ENCODE measurements at regions not wholly inside any gene's neighbourhood (a gene's known extent, or its start where the extent isn't known, plus 50 kb on each side); places are given as distances from the start of the nearest gene placed in this dataset.

- Mint-ChIP-seq H3K36me3 (ENCODE audit: low read depth) (no peaks in the 10 kb centered on the region), H3K27me3 (peaks cover 34% of the 10 kb centered on the region), H3K9me3 (no peaks in the 10 kb centered on the region), H3K4me1 (no peaks in the 10 kb centered on the region), H3K27ac (no peak overlapping the region), H3K4me3 (no peak overlapping the region)
- intact Hi-C loops (cut with micrococcal nuclease) = no loop called here
- POLR2A ChIA-PET = no interaction called here
- no peak for ATAC-seq (ENCODE audit: low read depth)
- TF ChIP-seq CTCF (IDR thresholded peaks at IDR 0.05) = no peak
- CTCF ChIA-PET = no interaction called here
- DNase-seq = no peak
Observed at GRCh38 chr2:120871016-120871635, 135.5 kb downstream of the GLI2 start.

GRCh38 chr2:120871881-120872620 is 136.4 kb downstream of the GLI2 start:
- Mint-ChIP-seq H3K9me3 (no peaks in the 10 kb centered on the region), H3K4me1 (no peaks in the 10 kb centered on the region), H3K4me3 (no peak overlapping the region), H3K27ac (no peak overlapping the region), H3K27me3 (peaks cover 26% of the 10 kb centered on the region), H3K36me3 (ENCODE audit: low read depth) (no peaks in the 10 kb centered on the region)
- ChIA-PET POLR2A (no interaction called here), CTCF (no interaction called here)
- intact Hi-C loops (cut with micrococcal nuclease) = no loop called here
- DNase-seq (no peak), ATAC-seq (ENCODE audit: low read depth) (no peak)
- no peak for TF ChIP-seq CTCF (IDR thresholded peaks at IDR 0.05)

GRCh38 chr2:120873958-120874887 is 138.6 kb downstream of the GLI2 start:
- Mint-ChIP-seq H3K4me3 (no peak overlapping the region), H3K36me3 (ENCODE audit: low read depth) (no peaks in the 10 kb centered on the region), H3K9me3 (no peaks in the 10 kb centered on the region), H3K27me3 (peaks cover 14% of the 10 kb centered on the region), H3K4me1 (no peaks in the 10 kb centered on the region), H3K27ac (no peak overlapping the region)
- DNase-seq (no peak), ATAC-seq (ENCODE audit: low read depth) (no peak)
- intact Hi-C loops (cut with micrococcal nuclease) = no loop called here
- POLR2A ChIA-PET = no interaction called here
- no peak for TF ChIP-seq CTCF (IDR thresholded peaks at IDR 0.05)
- CTCF ChIA-PET = no interaction called here

GRCh38 chr2:120874888-120875275 is 139.2 kb downstream of the GLI2 start:
- no peak for ATAC-seq (ENCODE audit: low read depth)
- DNase-seq = no peak
- Mint-ChIP-seq H3K36me3 (ENCODE audit: low read depth) (no peaks in the 10 kb centered on the region), H3K27me3 (peaks cover 10% of the 10 kb centered on the region), H3K27ac (no peak overlapping the region), H3K4me3 (no peak overlapping the region), H3K4me1 (no peaks in the 10 kb centered on the region), H3K9me3 (no peaks in the 10 kb centered on the region)
- CTCF ChIA-PET = no interaction called here
- intact Hi-C loops (cut with micrococcal nuclease) = no loop called here
- POLR2A ChIA-PET = no interaction called here
- no peak for TF ChIP-seq CTCF (IDR thresholded peaks at IDR 0.05)

GRCh38 chr2:120875431-120875830 is 139.8 kb downstream of the GLI2 start:
- DNase-seq (no peak), ATAC-seq (ENCODE audit: low read depth) (no peak)
- H3K36me3 Mint-ChIP-seq (ENCODE audit: low read depth) = no peaks in the 10 kb centered on the region
- ChIA-PET CTCF (no interaction called here), POLR2A (no interaction called here)
- no peak for TF ChIP-seq CTCF (IDR thresholded peaks at IDR 0.05)
- no peak overlapping the region for H3K4me3 Mint-ChIP-seq
- H3K9me3 Mint-ChIP-seq = no peaks in the 10 kb centered on the region
- intact Hi-C loops (cut with micrococcal nuclease) = no loop called here
- H3K4me1 Mint-ChIP-seq = no peaks in the 10 kb centered on the region
- H3K27me3 Mint-ChIP-seq = peaks cover 5% of the 10 kb centered on the region
- H3K27ac Mint-ChIP-seq = no peak overlapping the region
